ENCODE measurements at regions not wholly inside any gene's neighbourhood (a gene's known extent, or its start where the extent isn't known, plus 50 kb on each side); places are given as distances from the start of the nearest gene placed in this dataset.

DNA sequence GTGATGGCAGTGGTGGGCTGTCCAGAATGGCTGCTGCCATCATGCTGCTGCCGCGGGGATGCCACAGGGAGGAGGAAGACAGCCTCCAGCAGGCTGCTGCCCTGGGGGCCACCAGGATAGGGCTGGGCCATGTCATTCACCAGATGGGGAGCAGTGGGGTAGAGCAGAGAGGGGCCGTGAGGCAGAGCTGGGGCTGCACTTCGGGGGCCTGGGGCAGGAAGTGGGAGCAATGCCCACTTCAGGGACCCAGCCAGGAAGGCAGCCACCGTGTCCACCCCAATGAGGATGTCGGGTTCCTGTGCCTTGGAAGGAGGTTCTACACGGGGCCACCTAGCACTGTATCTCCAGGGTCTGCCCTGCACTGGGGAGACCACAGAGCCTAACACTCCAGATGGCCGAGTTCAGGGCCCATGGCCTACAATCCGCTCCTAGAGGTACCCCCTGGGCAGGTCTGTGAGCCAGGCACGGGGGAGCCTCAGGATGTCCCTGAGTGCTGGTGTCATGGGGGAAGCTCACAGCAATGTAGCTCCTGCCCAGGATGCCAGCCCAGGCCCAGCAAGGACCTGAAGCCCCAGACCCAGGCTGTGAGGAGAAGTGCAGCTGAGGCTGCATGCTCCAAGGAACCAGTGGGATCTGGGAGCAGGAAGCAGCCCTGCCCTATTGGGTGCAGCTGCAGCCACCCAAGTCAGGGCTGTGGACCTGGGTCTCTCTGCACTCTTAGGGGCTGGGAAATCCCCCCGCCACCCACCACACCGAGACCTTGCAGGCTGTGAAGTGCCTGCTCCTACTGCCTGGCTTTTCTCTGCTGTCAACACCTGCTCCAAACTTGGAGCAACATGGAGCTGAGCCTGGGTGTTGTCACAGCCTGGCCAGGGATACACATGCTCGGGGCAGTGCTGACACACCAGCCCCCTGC is 140.3 kb downstream of the PDHA2 start:
- DNase-seq = no peak
- no peaks in the 10 kb centered on the region for H3K9me3 ChIP-seq (replicated peaks)
- H3K36me3 ChIP-seq = no peaks in the 10 kb centered on the region
- no peak overlapping the region for H3K4me3 ChIP-seq
- H3K27me3 ChIP-seq = no peaks in the 10 kb centered on the region
- no peak overlapping the region for H3K27ac ChIP-seq
- peaks cover 20% of the 10 kb centered on the region for H3K4me1 ChIP-seq

DNA sequence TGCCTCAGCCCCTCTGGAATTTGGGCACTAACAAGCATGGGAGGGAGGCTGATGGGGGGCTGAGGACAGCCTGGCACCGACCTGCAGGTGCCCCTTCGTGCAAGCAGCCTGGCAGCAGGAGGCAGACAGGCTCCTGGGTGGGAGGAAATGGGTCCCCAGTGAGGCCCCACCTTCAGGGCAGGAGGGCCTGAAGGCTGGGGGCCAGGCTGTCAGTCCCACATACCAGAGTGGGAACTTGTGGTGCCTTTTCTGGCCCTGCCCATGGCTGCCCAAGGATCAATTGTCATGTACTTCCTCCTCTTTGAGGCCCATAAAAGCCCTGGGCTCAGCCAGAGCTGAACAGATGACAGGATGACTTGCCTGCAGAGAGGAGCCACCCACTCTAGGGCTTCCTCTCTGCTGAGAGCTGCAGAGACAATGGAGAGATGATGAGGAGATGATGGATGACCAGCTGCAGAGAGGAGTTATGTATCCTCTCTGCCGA is 141.0 kb downstream of the PDHA2 start:
- no peak overlapping the region for H3K4me3 ChIP-seq

DNA sequence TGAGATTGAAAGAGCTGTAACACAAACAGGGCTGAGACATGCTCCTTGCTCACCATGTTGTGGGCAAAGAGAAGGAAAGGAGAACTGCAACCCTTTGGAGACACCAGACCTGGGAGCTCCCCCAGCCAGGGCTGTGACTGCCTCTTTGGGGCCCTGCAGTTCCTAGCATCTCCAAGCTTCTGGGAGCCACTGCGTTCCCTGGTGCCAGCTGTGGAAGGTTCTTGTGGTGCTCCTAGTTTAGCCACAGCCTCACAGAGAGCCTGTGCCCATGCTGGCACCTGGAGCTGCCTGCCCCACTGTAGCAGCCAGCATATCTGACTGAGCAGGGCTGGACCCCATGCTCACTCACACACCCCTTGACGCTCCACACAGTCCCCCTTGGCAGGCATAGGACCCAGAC is 141.7 kb downstream of the PDHA2 start:
- DNase-seq = no peak
- H3K4me3 ChIP-seq = no peak overlapping the region
- H3K27me3 ChIP-seq = no peaks in the 10 kb centered on the region
- no peak overlapping the region for H3K27ac ChIP-seq
- no peaks in the 10 kb centered on the region for H3K9me3 ChIP-seq (replicated peaks)
- no peaks in the 10 kb centered on the region for H3K36me3 ChIP-seq
- peaks cover 20% of the 10 kb centered on the region for H3K4me1 ChIP-seq

More for the DNA sequence above, 141.0 kb downstream of the PDHA2 start:
- Histone ChIP-seq H3K36me3 (no peaks in the 10 kb centered on the region), H3K4me1 (peaks cover 20% of the 10 kb centered on the region), H3K9me3 (replicated peaks) (no peaks in the 10 kb centered on the region), H3K27ac (no peak overlapping the region), H3K27me3 (no peaks in the 10 kb centered on the region)
- DNase-seq = no peak

DNA sequence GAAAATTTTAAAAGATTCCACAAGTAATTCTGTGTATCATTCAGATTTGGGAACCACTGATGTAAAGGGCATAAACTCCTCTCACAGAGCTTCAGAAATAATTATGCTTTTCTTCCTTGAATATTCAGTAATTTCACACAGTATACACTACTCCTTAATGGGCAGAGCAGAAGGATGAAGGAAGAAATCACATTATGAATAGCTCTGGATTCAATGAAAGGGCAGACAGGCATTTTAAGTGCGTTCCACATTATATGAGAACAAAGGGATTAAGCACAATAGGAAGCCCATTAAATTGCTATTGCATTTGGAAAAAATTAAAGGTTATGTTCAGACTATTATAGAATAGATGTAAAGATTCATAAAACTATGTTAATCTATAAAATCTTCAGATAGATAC is 142.6 kb downstream of the PDHA2 start:
- H3K36me3 ChIP-seq = no peaks in the 10 kb centered on the region

DNA sequence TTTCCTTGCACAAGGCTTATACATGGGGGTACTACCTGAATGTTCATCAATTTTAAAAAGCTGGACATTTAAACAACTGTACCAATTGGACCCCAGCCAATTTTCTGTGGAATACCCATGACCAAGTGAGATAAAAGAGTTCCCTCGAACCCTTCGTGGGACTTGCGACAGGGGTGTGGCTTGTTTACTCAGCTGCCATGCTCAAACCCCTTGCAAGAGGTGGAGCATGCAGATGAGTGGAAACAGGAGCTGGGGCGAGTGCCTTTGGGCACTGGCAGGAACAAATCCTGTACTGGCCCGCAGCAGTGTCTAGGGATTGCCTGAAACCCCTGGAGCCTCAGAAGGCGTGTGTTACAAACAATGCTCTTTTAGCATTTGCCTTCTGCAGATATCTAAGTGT is 144.2 kb downstream of the PDHA2 start:
- Histone ChIP-seq H3K36me3 (no peaks in the 10 kb centered on the region), H3K27me3 (no peaks in the 10 kb centered on the region), H3K9me3 (replicated peaks) (no peaks in the 10 kb centered on the region), H3K27ac (peak overlapping the region; percentile 30), H3K4me3 (no peak overlapping the region), H3K4me1 (peaks cover 18% of the 10 kb centered on the region)
- DNase-seq = peak; percentile 90 to 92

More for the DNA sequence above, 142.6 kb downstream of the PDHA2 start:
- no peak for DNase-seq
- H3K27me3 ChIP-seq = no peaks in the 10 kb centered on the region
- H3K9me3 ChIP-seq (replicated peaks) = no peaks in the 10 kb centered on the region
- H3K4me1 ChIP-seq = peaks cover 20% of the 10 kb centered on the region
- no peak overlapping the region for H3K4me3 ChIP-seq
- H3K27ac ChIP-seq = no peak overlapping the region

DNA sequence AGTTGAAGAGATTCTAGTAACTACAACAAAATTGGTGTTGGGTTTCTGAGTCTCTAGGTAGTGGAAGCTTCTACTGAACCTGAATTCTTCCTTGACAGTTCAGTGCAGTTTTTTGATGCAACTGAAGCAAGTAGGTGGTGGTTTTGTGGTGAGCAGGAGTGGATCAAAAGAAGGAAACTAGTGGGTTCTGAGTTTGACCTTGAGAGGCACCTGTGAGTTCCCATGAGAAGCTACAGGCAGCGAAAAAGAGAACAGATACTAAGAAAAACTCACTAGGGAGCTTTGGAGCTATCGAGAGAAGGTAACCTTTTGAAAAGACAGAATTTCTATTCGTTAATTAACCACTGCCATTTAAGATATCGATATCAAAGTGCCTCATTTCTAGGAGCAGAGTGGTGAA is 145.2 kb downstream of the PDHA2 start:
- Histone ChIP-seq H3K36me3 (no peaks in the 10 kb centered on the region), H3K4me1 (peaks cover 18% of the 10 kb centered on the region), H3K4me3 (no peak overlapping the region), H3K9me3 (replicated peaks) (no peaks in the 10 kb centered on the region), H3K27ac (no peak overlapping the region), H3K27me3 (no peaks in the 10 kb centered on the region)
- no peak for DNase-seq

DNA sequence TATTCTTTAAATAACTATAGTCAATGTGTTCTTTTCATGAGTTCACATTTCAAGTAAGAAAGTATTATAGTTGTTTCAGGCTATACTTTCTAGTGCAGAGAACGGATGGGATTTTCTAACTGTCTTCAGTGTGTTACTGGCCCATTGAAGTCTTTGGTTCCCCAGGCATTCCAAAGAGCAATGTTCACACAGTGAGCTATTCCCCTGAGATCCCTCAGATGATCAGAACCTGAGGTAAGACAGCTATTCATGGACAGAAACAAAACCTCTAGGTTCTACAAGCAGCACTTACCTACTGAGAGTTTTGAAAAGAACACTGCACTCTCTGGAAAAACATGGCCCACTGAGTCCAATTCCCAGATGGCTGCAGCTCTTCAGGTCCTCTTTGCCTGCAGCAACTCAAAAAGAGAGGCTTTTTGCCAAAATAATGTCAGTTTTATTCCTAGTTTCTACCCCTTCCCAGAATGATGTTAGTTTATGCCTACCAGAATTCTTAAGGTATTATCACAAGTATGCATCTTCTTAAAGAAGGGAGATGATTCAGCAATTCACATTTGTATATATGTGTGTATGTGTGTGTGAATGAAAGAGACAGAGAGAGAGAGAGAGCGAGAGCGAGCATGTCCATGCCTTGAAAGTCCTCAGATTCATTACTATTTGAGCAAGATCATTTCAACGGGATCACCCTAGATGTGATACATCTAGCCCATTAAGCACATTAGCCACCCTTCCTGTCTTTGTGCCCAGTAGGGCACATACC is 146.1 kb downstream of the PDHA2 start:
- H3K9me3 ChIP-seq (replicated peaks) = no peaks in the 10 kb centered on the region
- H3K4me1 ChIP-seq = peaks cover 18% of the 10 kb centered on the region
- no peaks in the 10 kb centered on the region for H3K27me3 ChIP-seq
- DNase-seq = no peak
- H3K36me3 ChIP-seq = no peaks in the 10 kb centered on the region
- no peak overlapping the region for H3K27ac ChIP-seq
- H3K4me3 ChIP-seq = no peak overlapping the region

DNA sequence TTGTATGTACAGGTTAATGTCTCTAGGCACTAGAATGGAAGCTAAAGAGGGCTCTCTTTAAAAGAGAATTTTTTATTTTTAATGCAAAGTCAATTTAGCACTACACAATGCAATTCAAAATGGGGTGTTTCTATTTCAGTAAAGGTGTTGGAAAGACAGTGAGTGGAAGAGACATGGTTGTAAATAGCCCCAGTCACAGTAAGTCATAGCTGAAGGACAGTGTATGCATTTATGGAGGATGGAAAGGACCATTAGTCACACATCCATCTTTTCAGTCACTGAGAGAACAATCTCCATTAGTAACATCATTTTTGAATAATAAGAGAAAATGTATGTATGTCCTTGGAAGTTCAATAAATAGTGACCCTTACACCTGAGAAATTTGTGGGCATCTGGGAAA is 148.0 kb downstream of the PDHA2 start:
- no peaks in the 10 kb centered on the region for H3K9me3 ChIP-seq (replicated peaks)

DNA sequence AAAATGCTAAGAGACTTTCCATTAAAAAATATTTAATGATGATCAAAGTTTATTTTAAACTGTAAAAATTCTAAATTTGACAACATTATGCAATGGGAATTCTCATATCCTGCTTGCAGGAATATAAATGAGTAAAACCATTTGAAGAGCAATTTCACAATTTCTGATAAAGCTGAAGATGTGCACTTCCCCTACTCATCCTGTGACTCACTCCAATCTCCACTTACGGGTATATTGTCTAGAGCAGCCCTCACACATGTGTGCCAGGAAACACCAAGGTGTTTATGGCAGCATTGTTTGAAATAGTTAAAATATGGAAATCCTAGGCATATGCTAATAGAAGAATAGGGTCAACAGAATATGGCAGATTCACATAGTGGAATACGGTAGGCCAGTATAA is 158.4 kb downstream of the PDHA2 start:
- DNase-seq = no peak
- H3K36me3 ChIP-seq = no peaks in the 10 kb centered on the region

More for the DNA sequence above, 148.0 kb downstream of the PDHA2 start:
- Histone ChIP-seq H3K36me3 (no peaks in the 10 kb centered on the region), H3K4me3 (no peak overlapping the region), H3K27ac (no peak overlapping the region), H3K4me1 (peaks cover 18% of the 10 kb centered on the region), H3K27me3 (no peaks in the 10 kb centered on the region)
- DNase-seq = no peak

DNA sequence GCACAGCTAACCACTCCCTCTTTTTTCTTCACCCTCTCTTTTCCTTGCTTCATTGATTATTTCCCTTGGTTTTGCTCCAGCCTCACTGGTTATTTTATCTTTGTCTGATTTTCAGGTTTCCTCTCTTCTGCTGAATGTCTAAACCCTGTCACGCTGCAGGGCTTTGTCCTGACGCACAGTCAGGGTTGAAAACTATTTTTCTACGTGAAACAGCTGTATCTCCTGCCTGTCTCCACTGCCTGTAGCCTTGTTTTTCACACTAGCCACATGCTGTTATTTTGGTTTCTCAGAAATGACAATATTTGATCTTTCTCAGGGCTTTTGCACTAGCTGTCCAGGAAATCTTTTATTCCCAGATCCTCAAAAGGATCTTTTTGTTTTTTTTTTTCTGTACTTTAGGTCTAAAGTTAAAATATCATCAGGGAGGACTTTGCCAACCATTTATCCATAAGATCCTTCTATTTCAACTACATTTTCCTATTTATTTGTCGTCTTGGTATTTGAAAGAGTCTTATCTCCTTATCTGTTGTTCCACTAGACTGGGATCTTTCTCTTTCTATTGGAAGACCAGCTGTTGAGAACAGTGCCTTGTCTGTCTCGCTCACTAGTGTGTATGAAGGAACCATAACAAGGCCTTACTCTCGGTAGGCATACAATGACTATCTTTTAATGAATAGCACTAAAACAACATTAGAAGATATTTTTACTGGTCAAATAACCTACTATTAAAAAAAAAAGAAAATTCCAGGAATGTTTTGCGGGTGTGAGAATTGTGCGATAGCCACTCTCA is 164.3 kb downstream of the PDHA2 start:
- H3K27me3 ChIP-seq = no peaks in the 10 kb centered on the region
- H3K36me3 ChIP-seq = no peaks in the 10 kb centered on the region
- peak overlapping the region; percentile 94 for H3K27ac ChIP-seq
- peak overlapping the region; percentile 50 for H3K4me3 ChIP-seq
- peak; percentile 67 to 90 for DNase-seq
- peaks cover 29% of the 10 kb centered on the region for H3K4me1 ChIP-seq
- H3K9me3 ChIP-seq (replicated peaks) = no peaks in the 10 kb centered on the region; the same call in 1 of the 2 replicates

More for the DNA sequence above, 158.4 kb downstream of the PDHA2 start:
- no peak overlapping the region for H3K4me3 ChIP-seq
- no peak overlapping the region for H3K27ac ChIP-seq
- no peaks in the 10 kb centered on the region; the same call in 1 of the 2 replicates for H3K9me3 ChIP-seq (replicated peaks)
- H3K4me1 ChIP-seq = peaks cover 13% of the 10 kb centered on the region
- H3K27me3 ChIP-seq = no peaks in the 10 kb centered on the region

DNA sequence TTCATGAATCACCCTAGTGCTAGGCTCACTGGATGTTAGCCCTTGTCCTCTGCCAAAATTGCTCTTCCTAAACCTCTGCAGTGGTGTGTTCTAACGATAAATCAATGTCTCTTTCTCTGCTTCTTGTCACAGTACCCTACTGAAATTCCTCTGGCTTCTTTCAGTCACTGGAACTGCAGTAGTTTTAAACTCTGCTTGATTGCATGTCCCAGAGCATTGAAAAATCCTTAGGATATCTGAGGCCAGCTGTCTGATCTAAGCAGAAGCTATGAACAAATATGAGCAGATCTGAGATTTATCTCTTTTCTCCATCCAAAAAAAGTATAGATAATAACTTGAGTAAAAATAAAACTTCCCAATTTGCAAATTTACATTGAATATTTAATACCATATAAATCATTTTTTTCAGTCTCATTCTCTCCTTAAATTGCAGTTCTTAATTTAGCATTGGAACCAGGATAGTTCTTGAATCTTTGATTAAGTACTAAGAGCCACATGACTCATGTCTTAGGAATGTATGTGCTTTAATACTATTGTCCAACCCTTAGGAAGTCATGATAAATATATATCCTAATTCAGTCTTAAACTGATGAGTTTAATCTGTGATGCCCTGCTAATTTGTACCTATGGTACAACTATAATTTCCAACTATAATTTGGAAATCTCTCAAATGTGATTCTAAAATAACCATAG is 169.7 kb downstream of the PDHA2 start:
- H3K9me3 ChIP-seq (replicated peaks) = no peaks in the 10 kb centered on the region
- no peak overlapping the region for H3K27ac ChIP-seq
- no peak for DNase-seq
- H3K4me1 ChIP-seq = peaks cover 6% of the 10 kb centered on the region
- H3K4me3 ChIP-seq = no peak overlapping the region
- no peaks in the 10 kb centered on the region for H3K27me3 ChIP-seq
- H3K36me3 ChIP-seq = no peaks in the 10 kb centered on the region

DNA sequence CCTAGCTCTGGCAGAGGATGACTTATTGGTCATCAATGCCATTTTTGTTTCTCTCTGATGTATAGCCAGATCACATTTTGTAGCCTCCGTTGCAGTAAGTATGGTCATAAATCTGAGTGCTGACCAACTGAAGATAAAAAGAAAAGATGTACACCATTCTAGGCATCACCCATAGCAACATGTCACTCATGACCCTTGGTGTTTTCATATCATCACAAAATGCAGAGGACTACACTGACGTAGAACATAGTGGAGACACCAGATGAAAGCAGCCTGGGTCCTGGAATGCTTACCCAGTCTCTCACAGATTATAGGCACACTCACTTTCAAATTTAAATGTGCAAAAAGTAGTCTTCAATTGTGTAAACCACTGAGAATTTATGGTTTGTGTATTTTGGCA is 172.8 kb downstream of the PDHA2 start:
- Histone ChIP-seq H3K27me3 (no peaks in the 10 kb centered on the region), H3K36me3 (no peaks in the 10 kb centered on the region), H3K4me1 (no peaks in the 10 kb centered on the region), H3K4me3 (no peak overlapping the region), H3K9me3 (replicated peaks) (no peaks in the 10 kb centered on the region), H3K27ac (no peak overlapping the region)
- DNase-seq = no peak

DNA sequence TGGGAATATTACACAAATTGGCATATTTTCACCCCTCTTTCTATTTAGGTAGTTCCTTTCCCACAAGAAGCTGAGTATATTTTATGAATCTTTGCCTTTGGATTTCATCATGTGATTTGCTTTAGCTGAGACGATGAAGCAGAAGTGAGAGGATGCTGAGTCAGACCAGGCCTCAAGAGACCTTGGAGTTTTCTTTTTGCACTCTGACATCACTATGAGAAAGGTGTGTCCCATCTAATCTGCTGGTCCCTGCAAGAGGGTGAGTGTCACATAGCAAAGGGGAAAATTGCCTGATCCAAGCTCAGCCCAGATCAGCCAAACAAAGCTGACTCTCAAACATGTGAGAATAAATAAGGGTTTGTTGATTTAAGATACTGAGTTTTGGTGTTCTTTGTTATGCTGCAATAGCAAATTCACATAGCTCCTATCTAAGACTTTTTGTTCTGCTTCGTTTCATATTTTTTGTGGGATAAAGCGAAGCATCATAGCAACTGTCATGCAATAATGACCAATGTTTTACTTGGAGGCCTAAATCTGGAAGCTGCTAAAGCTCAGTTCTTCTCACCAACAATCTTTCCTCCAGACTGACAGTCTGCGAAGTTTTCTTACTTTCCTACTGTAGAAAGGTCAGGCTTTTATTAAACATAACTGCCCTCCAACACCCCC is 176.9 kb downstream of the PDHA2 start:
- Histone ChIP-seq H3K4me3 (no peak overlapping the region), H3K27me3 (no peaks in the 10 kb centered on the region), H3K36me3 (no peaks in the 10 kb centered on the region), H3K9me3 (replicated peaks) (no peaks in the 10 kb centered on the region), H3K4me1 (no peaks in the 10 kb centered on the region), H3K27ac (no peak overlapping the region)
- no peak for DNase-seq

DNA sequence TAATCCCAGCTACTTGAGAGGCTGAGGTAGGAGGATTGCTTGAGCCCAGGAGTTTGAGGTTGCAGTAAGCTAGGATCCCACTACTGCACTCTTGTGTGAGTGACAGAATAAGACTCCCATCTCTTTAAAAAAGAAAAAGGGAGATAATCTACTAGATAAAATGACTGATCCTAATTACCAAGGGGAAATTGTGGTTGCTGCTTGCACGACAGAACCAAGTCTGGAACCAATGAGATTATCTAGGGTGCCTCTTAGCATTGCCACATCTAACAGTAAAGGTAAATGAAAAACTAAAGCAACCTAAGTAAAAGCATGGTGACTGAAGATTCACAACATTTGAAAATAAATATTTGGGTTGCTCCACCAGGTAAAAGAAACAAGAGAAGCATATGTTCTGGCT is 185.1 kb downstream of the PDHA2 start:
- DNase-seq = no peak
- Histone ChIP-seq H3K9me3 (replicated peaks) (no peaks in the 10 kb centered on the region), H3K27me3 (no peaks in the 10 kb centered on the region), H3K4me1 (no peaks in the 10 kb centered on the region), H3K4me3 (no peak overlapping the region), H3K27ac (no peak overlapping the region), H3K36me3 (no peaks in the 10 kb centered on the region)

Measured in SJCRH30 (cell line).